Mammary epithelial cell (primary cell): ENCODE measurements at regions not wholly inside any gene's neighbourhood (a gene's known extent, or its start where the extent isn't known, plus 50 kb on each side); places are given as distances from the start of the nearest gene placed in this dataset.

Experiments
- EZH2 ChIP-seq: IDR thresholded peaks from 2 replicates; pipeline ENCODE4 v1.6.1; 2012; ENCODE audit warnings: low read length, inconsistent platforms, borderline replicate concordance
- TF ChIP-seq, protein P1 (sequence below), 2 donors: IDR thresholded peaks in 1 of 2; conservative IDR thresholded peaks in 1 of 2; 2 replicates each; pipeline ENCODE4 v1.5.1; 2011 to 2012; ENCODE audit warnings: inconsistent platforms in 2 of 2, low read length in 2 of 2, mild to moderate bottlenecking in 2 of 2, control low read depth in 1 of 2, low read depth in 1 of 2; ENCODE audit not compliant: insufficient read depth in 1 of 2; ENCODE audit errors: extremely low read depth in 1 of 2

DNA sequence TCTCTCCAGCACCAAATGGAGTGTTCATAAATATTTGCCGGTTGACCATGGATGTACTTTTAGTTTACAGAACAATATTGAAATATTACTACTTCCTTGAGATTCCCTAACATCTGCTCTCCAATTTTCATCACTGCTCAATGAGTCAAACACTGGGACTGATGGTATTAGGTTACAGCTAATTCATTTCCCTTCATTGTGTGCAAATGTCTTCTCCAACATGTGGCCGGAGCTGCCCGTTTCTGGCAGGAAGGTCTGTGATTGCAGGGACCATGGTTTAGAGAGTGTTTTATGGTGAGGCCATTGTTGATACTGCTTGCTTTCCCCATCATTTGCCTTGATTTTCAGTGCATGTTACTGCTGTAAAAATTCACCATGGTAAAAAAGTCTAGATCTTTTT, 209.3 kb downstream of the HS3ST3B1 start:
- TF ChIP-seq, protein P1, sequence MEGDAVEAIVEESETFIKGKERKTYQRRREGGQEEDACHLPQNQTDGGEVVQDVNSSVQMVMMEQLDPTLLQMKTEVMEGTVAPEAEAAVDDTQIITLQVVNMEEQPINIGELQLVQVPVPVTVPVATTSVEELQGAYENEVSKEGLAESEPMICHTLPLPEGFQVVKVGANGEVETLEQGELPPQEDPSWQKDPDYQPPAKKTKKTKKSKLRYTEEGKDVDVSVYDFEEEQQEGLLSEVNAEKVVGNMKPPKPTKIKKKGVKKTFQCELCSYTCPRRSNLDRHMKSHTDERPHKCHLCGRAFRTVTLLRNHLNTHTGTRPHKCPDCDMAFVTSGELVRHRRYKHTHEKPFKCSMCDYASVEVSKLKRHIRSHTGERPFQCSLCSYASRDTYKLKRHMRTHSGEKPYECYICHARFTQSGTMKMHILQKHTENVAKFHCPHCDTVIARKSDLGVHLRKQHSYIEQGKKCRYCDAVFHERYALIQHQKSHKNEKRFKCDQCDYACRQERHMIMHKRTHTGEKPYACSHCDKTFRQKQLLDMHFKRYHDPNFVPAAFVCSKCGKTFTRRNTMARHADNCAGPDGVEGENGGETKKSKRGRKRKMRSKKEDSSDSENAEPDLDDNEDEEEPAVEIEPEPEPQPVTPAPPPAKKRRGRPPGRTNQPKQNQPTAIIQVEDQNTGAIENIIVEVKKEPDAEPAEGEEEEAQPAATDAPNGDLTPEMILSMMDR (conservative IDR thresholded peaks at IDR 0.05 in 1 of 2, IDR thresholded peaks at IDR 0.05 in 1 of 2; ENCODE audit: extremely low read depth in 1 of 2, insufficient read depth in 1 of 2, low read depth in 1 of 2, low read length in 2 of 2): no peak
- no peak for TF ChIP-seq EZH2
